ENCODE measurements at regions not wholly inside any gene's neighbourhood (a gene's known extent, or its start where the extent isn't known, plus 50 kb on each side); places are given as distances from the start of the nearest gene placed in this dataset.

GRCh38 chr20:11546939-11547338 is 370.8 kb upstream of the BTBD3 start:
- H2AFZ ChIP-seq (ENCODE audit: low read depth): no peak overlapping the region
- 71% methylated on average over 7 of the region's 7 CpGs for WGBS (ENCODE audit: low lambda C conversion rate)
- POLR2A ChIA-PET: no interaction called here

More at GRCh38 chr20:11546939-11547338, 370.8 kb upstream of the BTBD3 start:
- Histone ChIP-seq H4K20me1 (ENCODE audit: insufficient read depth) (no peaks in the 10 kb centered on the region), H3K9me2 (no peaks in the 10 kb centered on the region), H3K36me3 (replicated peaks in 1 of 2; ENCODE audit: control insufficient read depth in 1 of 2, insufficient read depth in 2 of 2, low read length in 1 of 2) (no peaks in the 10 kb centered on the region), H3K79me2 (ENCODE audit: insufficient read depth) (no peaks in the 10 kb centered on the region), H3K4me2 (no peak overlapping the region), H3K9ac (no peak overlapping the region), H3K4me3 (ENCODE audit: low read depth in 2 of 2, low read length in 1 of 2) (no peak overlapping the region), H3K4me1 (ENCODE audit: control insufficient read depth in 1 of 2, insufficient read depth in 2 of 2, low read depth in 1 of 2, low read length in 1 of 2) (no peaks in the 10 kb centered on the region), H3K27ac (ENCODE audit: low read depth in 2 of 2, low read length in 1 of 2) (no peak overlapping the region), H3K27me3 (ENCODE audit: insufficient read depth) (no peaks in the 10 kb centered on the region), H3K9me3 (no peaks in the 10 kb centered on the region), H3F3A (replicated peaks; ENCODE audit: insufficient read depth) (no peaks in the 10 kb centered on the region)
- TF ChIP-seq REST (IDR thresholded peaks at IDR 0.05; ENCODE audit: low read depth, low read length) (no peak), POLR2AphosphoS5 (IDR thresholded peaks at IDR 0.05; ENCODE audit: low read depth, low read length) (no peak), RXRA (IDR thresholded peaks at IDR 0.05; ENCODE audit: borderline replicate concordance, low read depth) (no peak), PBX3 (IDR thresholded peaks at IDR 0.05) (no peak), JUND (IDR thresholded peaks at IDR 0.05) (no peak), SMC3 (IDR thresholded peaks at IDR 0.05; ENCODE audit: low read depth, low read length) (no peak), FOSL2 (IDR thresholded peaks at IDR 0.05; ENCODE audit: borderline replicate concordance, low read depth) (no peak), IRF3 (IDR thresholded peaks at IDR 0.05; ENCODE audit: low read depth, low read length) (no peak), RCOR1 (IDR thresholded peaks at IDR 0.05; ENCODE audit: low read length) (no peak), ZBTB33 (IDR thresholded peaks at IDR 0.05; ENCODE audit: borderline replicate concordance, low read depth) (no peak), TAF1 (IDR thresholded peaks at IDR 0.05; ENCODE audit: borderline replicate concordance, low read depth, low read length) (no peak), MEF2A (IDR thresholded peaks at IDR 0.05; ENCODE audit: borderline replicate concordance, low read depth) (no peak)
- no peak for DNase-seq
- CTCF ChIA-PET: interaction anchor here (1.0 to 6.2 kb wide), 3 partner anchors 875 to 1929 kb away, joined by 3 to 24 read pairs (median 3); no protein-coding TSS in a partner anchor
